OCI-LY1 (cell line): ENCODE measurements at regions not wholly inside any gene's neighbourhood (a gene's known extent, or its start where the extent isn't known, plus 50 kb on each side); places are given as distances from the start of the nearest gene placed in this dataset.

ENCODE experiments used
- H2AFZ ChIP-seq: fragments of 200-600 bp; sonication (generic), shearing (Covaris generic); 2 replicates; pipeline ENCODE4 v1.6.0; 2014; ENCODE audit warnings: antibody characterized with exemption, mild to moderate bottlenecking, low read length
- H3F3A ChIP-seq: fragments of 200-600 bp; sonication (generic), shearing (Covaris generic); 2 replicates; pipeline ENCODE4 v1.6.0; 2014; ENCODE audit warnings: mild to moderate bottlenecking, antibody characterized with exemption, low read length, moderate library complexity; ENCODE audit not compliant: insufficient read depth
- H3K27ac ChIP-seq: fragments of 200-600 bp; sonication (generic); 2 replicates; pipeline ENCODE4 v1.5.1; 2014; ENCODE audit warnings: low read length, mixed run types, mild to moderate bottlenecking, low read depth; ENCODE audit not compliant: poor library complexity, severe bottlenecking
- H3K27me3 ChIP-seq: fragments of 200-600 bp; sonication (generic); 2 replicates; pipeline ENCODE4 v1.6.0; 2014; ENCODE audit warnings: antibody characterized with exemption, mild to moderate bottlenecking, low read length, moderate library complexity; ENCODE audit not compliant: insufficient read depth
- H3K36me3 ChIP-seq: fragments of 200-600 bp; sonication (generic); 2 replicates; pipeline ENCODE4 v1.6.1; 2014; ENCODE audit warnings: mild to moderate bottlenecking, antibody characterized with exemption, low read length, moderate library complexity, mixed read lengths; ENCODE audit not compliant: insufficient read depth
- H3K4me1 ChIP-seq: fragments of 200-600 bp; sonication (generic); 2 replicates; pipeline ENCODE4 v1.5.1; 2014; ENCODE audit warnings: mild to moderate bottlenecking, low read length, moderate library complexity; ENCODE audit not compliant: insufficient read depth, severe bottlenecking
- H3K4me2 ChIP-seq: fragments of 200-600 bp; sonication (generic), shearing (Covaris generic); 2 replicates; pipeline ENCODE4 v1.6.1; 2014; ENCODE audit warnings: low read length
- H3K4me3 ChIP-seq: fragments of 200-600 bp; sonication (generic); 2 replicates; pipeline ENCODE4 v1.5.1; 2014; ENCODE audit warnings: low read length, low read depth, mild to moderate bottlenecking, mixed read lengths; ENCODE audit not compliant: poor library complexity, severe bottlenecking
- H3K79me2 ChIP-seq: fragments of 200-600 bp; shearing (Covaris generic); 2 replicates; pipeline ENCODE4 v1.6.1; 2016; ENCODE audit warnings: mixed run types, low read length, mixed read lengths; ENCODE audit not compliant: insufficient read depth
- H3K9ac ChIP-seq: fragments of 200-600 bp; sonication (generic), shearing (Covaris generic); 2 replicates; pipeline ENCODE4 v1.6.1; 2014; ENCODE audit warnings: mild to moderate bottlenecking, low read length, mixed read lengths
- H3K9me2 ChIP-seq: fragments of 200-600 bp; sonication (generic), shearing (Covaris generic); 2 replicates; pipeline ENCODE4 v1.6.1; 2014; ENCODE audit warnings: low read depth, mild to moderate bottlenecking, low read length, mixed read lengths
- H3K9me3 ChIP-seq: fragments of 200-600 bp; shearing (Covaris generic); 2 replicates; pipeline ENCODE4 v1.6.1; 2014; ENCODE audit warnings: low read length, mixed read lengths
- H4K20me1 ChIP-seq: fragments of 200-600 bp; sonication (generic), shearing (Covaris generic); 2 replicates; pipeline ENCODE4 v1.6.0; 2016; ENCODE audit warnings: mild to moderate bottlenecking, low read length; ENCODE audit not compliant: insufficient read depth
- CTCF ChIP-seq: fragments of 200-600 bp; sonication (generic), shearing (Covaris generic); IDR thresholded peaks from 2 replicates; pipeline ENCODE4 v1.5.1; 2017; ENCODE audit warnings: mild to moderate bottlenecking, antibody characterized with exemption, low read length, moderate library complexity, mixed read lengths
- EZH2 ChIP-seq: fragments of 200-600 bp; sonication (generic), shearing (Covaris generic); IDR thresholded peaks from 2 replicates; pipeline ENCODE4 v1.8.0; 2017; ENCODE audit warnings: borderline replicate concordance, mixed run types, mild to moderate bottlenecking, antibody characterized with exemption, low read length, moderate library complexity, mixed read lengths

GRCh38 chr15:59936741-59937140 is 67.4 kb upstream of the FOXB1 start:
- H3K79me2 ChIP-seq, result no peaks in the 10 kb centered on the region
- no peaks in the 10 kb centered on the region for H3K27me3 ChIP-seq
- H4K20me1 ChIP-seq, result no peaks in the 10 kb centered on the region
- no peaks in the 10 kb centered on the region for H3K9me2 ChIP-seq
- TF ChIP-seq EZH2 (no peak), CTCF (no peak)
- no peaks in the 10 kb centered on the region for H3F3A ChIP-seq
- H3K4me1 ChIP-seq, result no peaks in the 10 kb centered on the region
- no peak overlapping the region for H3K9ac ChIP-seq
- H3K27ac ChIP-seq, result no peak overlapping the region
- no peak overlapping the region for H3K4me3 ChIP-seq
- H3K36me3 ChIP-seq, result no peaks in the 10 kb centered on the region
- H2AFZ ChIP-seq, result no peak overlapping the region
- no peak overlapping the region for H3K4me2 ChIP-seq
- no peaks in the 10 kb centered on the region for H3K9me3 ChIP-seq

GRCh38 chr15:59933607-59934006 is 70.5 kb upstream of the FOXB1 start:
- H3K4me2 ChIP-seq, result no peak overlapping the region
- H3K4me1 ChIP-seq, result no peaks in the 10 kb centered on the region
- no peak overlapping the region for H2AFZ ChIP-seq
- H3K79me2 ChIP-seq, result no peaks in the 10 kb centered on the region
- TF ChIP-seq EZH2, result no peak
- no peak for TF ChIP-seq CTCF
- no peak overlapping the region for H3K4me3 ChIP-seq
- no peak overlapping the region for H3K27ac ChIP-seq
- no peaks in the 10 kb centered on the region for H4K20me1 ChIP-seq
- H3K27me3 ChIP-seq, result no peaks in the 10 kb centered on the region
- no peaks in the 10 kb centered on the region for H3F3A ChIP-seq
- H3K9ac ChIP-seq, result no peak overlapping the region
- no peaks in the 10 kb centered on the region for H3K9me2 ChIP-seq
- no peaks in the 10 kb centered on the region for H3K9me3 ChIP-seq
- no peaks in the 10 kb centered on the region for H3K36me3 ChIP-seq

DNA sequence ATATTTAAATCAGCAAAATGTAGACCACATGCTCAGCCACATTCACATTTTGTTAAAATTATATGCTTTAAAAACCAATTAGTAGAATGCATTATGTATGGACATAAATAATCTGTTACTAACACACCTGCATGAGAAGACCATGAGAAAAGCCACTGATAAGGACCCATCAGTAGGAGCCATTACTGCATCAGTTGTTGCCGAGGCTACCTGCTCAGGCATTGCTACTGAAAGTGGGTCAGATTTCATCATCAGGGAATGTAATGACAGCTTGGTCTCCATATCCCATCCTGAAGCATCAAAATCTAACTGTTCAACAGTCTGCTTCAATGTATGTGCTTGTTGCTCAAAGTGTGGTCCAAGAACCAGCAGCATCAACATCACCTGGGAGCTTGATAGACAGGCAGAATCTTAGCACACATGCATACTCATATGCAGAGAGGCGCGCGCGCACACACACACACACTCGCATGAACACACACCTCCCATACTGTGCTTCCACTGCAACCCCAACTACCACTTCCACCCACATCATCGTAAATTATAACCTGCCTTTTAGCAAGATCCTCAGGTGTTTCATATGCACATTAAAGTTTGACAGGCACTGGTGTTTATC is 72.4 kb upstream of the FOXB1 start:
- no peaks in the 10 kb centered on the region for H3K4me1 ChIP-seq
- H3K79me2 ChIP-seq, result no peaks in the 10 kb centered on the region
- H3K4me2 ChIP-seq, result no peak overlapping the region
- H3K36me3 ChIP-seq, result no peaks in the 10 kb centered on the region
- H3K27ac ChIP-seq, result no peak overlapping the region
- no peaks in the 10 kb centered on the region for H3K9me3 ChIP-seq
- no peaks in the 10 kb centered on the region for H4K20me1 ChIP-seq
- no peaks in the 10 kb centered on the region for H3F3A ChIP-seq
- H2AFZ ChIP-seq, result no peak overlapping the region
- TF ChIP-seq EZH2 (no peak), CTCF (no peak)
- no peak overlapping the region for H3K9ac ChIP-seq
- H3K9me2 ChIP-seq, result no peaks in the 10 kb centered on the region
- H3K4me3 ChIP-seq, result no peak overlapping the region
- H3K27me3 ChIP-seq, result no peaks in the 10 kb centered on the region
